ENCODE measurements at regions not wholly inside any gene's neighbourhood (a gene's known extent, or its start where the extent isn't known, plus 50 kb on each side); places are given as distances from the start of the nearest gene placed in this dataset.

- TF ChIP-seq, protein P1, sequence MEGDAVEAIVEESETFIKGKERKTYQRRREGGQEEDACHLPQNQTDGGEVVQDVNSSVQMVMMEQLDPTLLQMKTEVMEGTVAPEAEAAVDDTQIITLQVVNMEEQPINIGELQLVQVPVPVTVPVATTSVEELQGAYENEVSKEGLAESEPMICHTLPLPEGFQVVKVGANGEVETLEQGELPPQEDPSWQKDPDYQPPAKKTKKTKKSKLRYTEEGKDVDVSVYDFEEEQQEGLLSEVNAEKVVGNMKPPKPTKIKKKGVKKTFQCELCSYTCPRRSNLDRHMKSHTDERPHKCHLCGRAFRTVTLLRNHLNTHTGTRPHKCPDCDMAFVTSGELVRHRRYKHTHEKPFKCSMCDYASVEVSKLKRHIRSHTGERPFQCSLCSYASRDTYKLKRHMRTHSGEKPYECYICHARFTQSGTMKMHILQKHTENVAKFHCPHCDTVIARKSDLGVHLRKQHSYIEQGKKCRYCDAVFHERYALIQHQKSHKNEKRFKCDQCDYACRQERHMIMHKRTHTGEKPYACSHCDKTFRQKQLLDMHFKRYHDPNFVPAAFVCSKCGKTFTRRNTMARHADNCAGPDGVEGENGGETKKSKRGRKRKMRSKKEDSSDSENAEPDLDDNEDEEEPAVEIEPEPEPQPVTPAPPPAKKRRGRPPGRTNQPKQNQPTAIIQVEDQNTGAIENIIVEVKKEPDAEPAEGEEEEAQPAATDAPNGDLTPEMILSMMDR (IDR thresholded peaks at IDR 0.05), result no peak
- TF ChIP-seq POLR2AphosphoS5 (IDR thresholded peaks at IDR 0.05), result no peak
These were observed 269.5 kb upstream of the HSF2 start for GRCh38 chr6:122130026-122130348.
